Upper lobe of left lung (tissue), 4 donors: ENCODE measurements at regions not wholly inside any gene's neighbourhood (a gene's known extent, or its start where the extent isn't known, plus 50 kb on each side); places are given as distances from the start of the nearest gene placed in this dataset.

Source experiments
- POLR2A ChIP-seq, 4 donors: fragments of 450-650 bp; IDR thresholded peaks; one replicate each; pipeline ENCODE4 v1.5.1; 2016 to 2017; ENCODE audit warnings: antibody characterized with exemption in 4 of 4, mild to moderate bottlenecking in 2 of 4
- POLR2AphosphoS5 ChIP-seq, 2 donors: sonication (generic); formaldehyde crosslinking; IDR thresholded peaks; one replicate each; pipeline ENCODE4 v1.5.1; 2017; ENCODE audit warnings: antibody characterized with exemption in 2 of 2
- TF ChIP-seq, protein P1 (sequence below), 6 experiments: fragments of 450-650 bp in 4 of 6; fragments of 200-600 bp in 2 of 6; sonication (generic) in 2 of 6; IDR thresholded peaks; one replicate each; pipeline ENCODE4 v1.5.1; 2016 to 2019; ENCODE audit warnings: antibody characterized with exemption in 6 of 6

DNA sequence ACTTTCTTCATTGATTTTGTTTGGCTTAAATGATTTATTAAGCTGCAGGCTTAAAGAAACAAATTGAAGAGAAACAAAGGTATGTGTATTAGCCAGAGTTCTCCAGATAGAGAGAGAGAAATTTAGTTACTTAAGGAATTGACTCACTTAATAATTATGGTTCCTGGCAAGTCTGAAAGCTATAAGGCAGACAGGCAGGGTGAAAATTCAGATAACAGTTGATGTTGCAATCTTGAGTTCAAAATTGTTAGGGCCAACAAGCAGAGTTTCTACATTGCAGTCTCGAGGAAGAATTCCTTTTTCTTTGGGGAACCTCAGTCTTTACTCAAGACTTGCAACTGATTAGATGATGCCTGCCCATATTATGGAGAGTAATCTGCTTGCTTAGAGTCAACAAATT, 593.5 kb downstream of the ADCYAP1 start:
- no peak for TF ChIP-seq POLR2A (IDR thresholded peaks at IDR 0.05)
- TF ChIP-seq POLR2AphosphoS5 (IDR thresholded peaks at IDR 0.05) = no peak
- TF ChIP-seq, protein P1, sequence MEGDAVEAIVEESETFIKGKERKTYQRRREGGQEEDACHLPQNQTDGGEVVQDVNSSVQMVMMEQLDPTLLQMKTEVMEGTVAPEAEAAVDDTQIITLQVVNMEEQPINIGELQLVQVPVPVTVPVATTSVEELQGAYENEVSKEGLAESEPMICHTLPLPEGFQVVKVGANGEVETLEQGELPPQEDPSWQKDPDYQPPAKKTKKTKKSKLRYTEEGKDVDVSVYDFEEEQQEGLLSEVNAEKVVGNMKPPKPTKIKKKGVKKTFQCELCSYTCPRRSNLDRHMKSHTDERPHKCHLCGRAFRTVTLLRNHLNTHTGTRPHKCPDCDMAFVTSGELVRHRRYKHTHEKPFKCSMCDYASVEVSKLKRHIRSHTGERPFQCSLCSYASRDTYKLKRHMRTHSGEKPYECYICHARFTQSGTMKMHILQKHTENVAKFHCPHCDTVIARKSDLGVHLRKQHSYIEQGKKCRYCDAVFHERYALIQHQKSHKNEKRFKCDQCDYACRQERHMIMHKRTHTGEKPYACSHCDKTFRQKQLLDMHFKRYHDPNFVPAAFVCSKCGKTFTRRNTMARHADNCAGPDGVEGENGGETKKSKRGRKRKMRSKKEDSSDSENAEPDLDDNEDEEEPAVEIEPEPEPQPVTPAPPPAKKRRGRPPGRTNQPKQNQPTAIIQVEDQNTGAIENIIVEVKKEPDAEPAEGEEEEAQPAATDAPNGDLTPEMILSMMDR (IDR thresholded peaks at IDR 0.05) = no peak
